Right atrium auricular region (tissue), 2 donors: ENCODE measurements at regions not wholly inside any gene's neighbourhood (a gene's known extent, or its start where the extent isn't known, plus 50 kb on each side); places are given as distances from the start of the nearest gene placed in this dataset.

Experiments used
- DNase-seq: peaks from one replicate; pipeline ENCODE4 v3.0.0-alpha.2; 2019; ENCODE audit warnings: low spot score
- H3K27ac ChIP-seq, 2 donors: fragments of 200-600 bp; sonication (generic); 1 replicate in 1 of 2; 2 replicates in 1 of 2; pipeline ENCODE4 v1.5.1; 2016 to 2019
- H3K27me3 ChIP-seq, 2 donors: fragments of 200-600 bp; sonication (generic); one replicate each; pipeline versions ENCODE4 v1.5.1 to v1.6.0; 2017 to 2019
- H3K36me3 ChIP-seq: fragments of 200-600 bp; sonication (generic); one replicate; pipeline ENCODE4 v1.5.1; 2016
- H3K4me1 ChIP-seq, 2 donors: fragments of 200-600 bp; sonication (generic); one replicate each; pipeline versions ENCODE4 v1.5.1 to v1.6.0; 2017 to 2019
- H3K4me3 ChIP-seq, 2 donors: fragments of 200-600 bp; sonication (generic); 1 replicate in 1 of 2; 2 replicates in 1 of 2; pipeline ENCODE4 v1.5.1; 2017 to 2019; ENCODE audit warnings: mild to moderate bottlenecking in 1 of 2, moderate library complexity in 1 of 2
- H3K9me3 ChIP-seq, 2 donors: fragments of 200-600 bp; sonication (generic); one replicate each; pipeline ENCODE4 v1.5.1; 2019
- TF ChIP-seq, protein P1 (sequence below), 2 donors: fragments of 200-600 bp; sonication (generic); IDR thresholded peaks; one replicate each; pipeline ENCODE4 v1.5.1; 2019; ENCODE audit warnings: antibody characterized with exemption in 2 of 2

- Histone ChIP-seq H3K27ac (no peak overlapping the region), H3K36me3 (no peaks in the 10 kb centered on the region), H3K9me3 (no peaks in the 10 kb centered on the region), H3K4me1 (no peaks in the 10 kb centered on the region), H3K27me3 (no peaks in the 10 kb centered on the region), H3K4me3 (no peak overlapping the region)
- no peak for DNase-seq
- TF ChIP-seq, protein P1, sequence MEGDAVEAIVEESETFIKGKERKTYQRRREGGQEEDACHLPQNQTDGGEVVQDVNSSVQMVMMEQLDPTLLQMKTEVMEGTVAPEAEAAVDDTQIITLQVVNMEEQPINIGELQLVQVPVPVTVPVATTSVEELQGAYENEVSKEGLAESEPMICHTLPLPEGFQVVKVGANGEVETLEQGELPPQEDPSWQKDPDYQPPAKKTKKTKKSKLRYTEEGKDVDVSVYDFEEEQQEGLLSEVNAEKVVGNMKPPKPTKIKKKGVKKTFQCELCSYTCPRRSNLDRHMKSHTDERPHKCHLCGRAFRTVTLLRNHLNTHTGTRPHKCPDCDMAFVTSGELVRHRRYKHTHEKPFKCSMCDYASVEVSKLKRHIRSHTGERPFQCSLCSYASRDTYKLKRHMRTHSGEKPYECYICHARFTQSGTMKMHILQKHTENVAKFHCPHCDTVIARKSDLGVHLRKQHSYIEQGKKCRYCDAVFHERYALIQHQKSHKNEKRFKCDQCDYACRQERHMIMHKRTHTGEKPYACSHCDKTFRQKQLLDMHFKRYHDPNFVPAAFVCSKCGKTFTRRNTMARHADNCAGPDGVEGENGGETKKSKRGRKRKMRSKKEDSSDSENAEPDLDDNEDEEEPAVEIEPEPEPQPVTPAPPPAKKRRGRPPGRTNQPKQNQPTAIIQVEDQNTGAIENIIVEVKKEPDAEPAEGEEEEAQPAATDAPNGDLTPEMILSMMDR (IDR thresholded peaks at IDR 0.05): no peak
These were observed 190.1 kb upstream of the SLC35G4 start for GRCh38 chr18:11419338-11419737.

DNA sequence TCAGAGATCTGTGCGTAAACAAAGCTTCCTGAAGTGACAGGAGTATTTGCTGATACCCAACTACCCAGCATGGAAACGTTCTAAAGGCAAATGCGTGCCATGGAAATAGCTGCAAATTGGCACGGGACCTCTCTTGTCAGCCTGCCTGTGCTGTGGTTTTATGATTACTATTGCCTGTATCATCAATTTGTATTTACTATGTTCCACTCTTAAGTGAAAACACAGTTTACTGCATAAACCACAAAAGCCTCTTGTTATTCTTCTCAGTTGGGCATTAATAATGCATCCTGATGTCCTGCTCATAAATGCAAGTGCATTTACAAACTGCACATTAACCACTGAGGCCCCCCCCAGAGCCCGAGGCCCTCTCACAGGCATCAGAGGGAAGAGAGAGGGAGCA lies 196.6 kb upstream of the SLC35G4 start:
- no peaks in the 10 kb centered on the region for H3K9me3 ChIP-seq
- TF ChIP-seq, protein P1 (IDR thresholded peaks at IDR 0.05): no peak
- H3K4me3 ChIP-seq: no peak overlapping the region
- no peak overlapping the region for H3K27ac ChIP-seq
- no peaks in the 10 kb centered on the region for H3K4me1 ChIP-seq
- H3K36me3 ChIP-seq: no peaks in the 10 kb centered on the region
- no peaks in the 10 kb centered on the region for H3K27me3 ChIP-seq
- no peak for DNase-seq

GRCh38 chr18:11411048-11411447 lies 198.3 kb upstream of the SLC35G4 start:
- Histone ChIP-seq H3K4me3 (no peak overlapping the region), H3K27ac (no peak overlapping the region), H3K9me3 (no peaks in the 10 kb centered on the region), H3K36me3 (no peaks in the 10 kb centered on the region), H3K4me1 (no peaks in the 10 kb centered on the region), H3K27me3 (no peaks in the 10 kb centered on the region)
- no peak for DNase-seq
- TF ChIP-seq, protein P1 (IDR thresholded peaks at IDR 0.05): no peak

DNA sequence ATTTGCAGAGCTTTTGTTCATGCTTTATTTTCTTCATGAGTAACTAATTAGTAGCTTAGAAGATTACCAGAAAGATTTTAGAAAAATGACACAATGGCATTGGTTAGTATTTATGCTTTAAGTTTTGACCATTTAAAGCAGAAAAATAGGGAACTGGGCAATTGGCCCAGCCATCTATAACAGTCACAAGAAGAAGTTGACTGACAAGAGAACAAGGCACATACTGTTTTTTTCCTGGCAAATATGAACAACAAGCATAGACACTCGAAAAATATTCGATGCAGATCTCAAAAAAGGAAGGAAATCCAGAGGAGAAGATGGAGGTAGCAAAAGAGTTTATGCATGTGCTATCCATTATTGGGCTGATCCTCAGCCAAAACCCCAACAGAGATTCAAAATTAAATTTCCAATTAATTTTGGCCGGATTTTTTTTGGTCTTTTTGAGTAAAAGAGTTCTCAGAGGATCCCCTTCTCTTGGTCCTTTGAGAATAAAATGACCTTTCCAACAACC lies 200.8 kb upstream of the SLC35G4 start:
- H3K4me1 ChIP-seq: no peaks in the 10 kb centered on the region
- DNase-seq: no peak
- H3K27ac ChIP-seq: no peak overlapping the region
- H3K9me3 ChIP-seq: no peaks in the 10 kb centered on the region
- H3K27me3 ChIP-seq: no peaks in the 10 kb centered on the region
- TF ChIP-seq, protein P1 (IDR thresholded peaks at IDR 0.05): no peak
- H3K36me3 ChIP-seq: no peaks in the 10 kb centered on the region
- H3K4me3 ChIP-seq: no peak overlapping the region

DNA sequence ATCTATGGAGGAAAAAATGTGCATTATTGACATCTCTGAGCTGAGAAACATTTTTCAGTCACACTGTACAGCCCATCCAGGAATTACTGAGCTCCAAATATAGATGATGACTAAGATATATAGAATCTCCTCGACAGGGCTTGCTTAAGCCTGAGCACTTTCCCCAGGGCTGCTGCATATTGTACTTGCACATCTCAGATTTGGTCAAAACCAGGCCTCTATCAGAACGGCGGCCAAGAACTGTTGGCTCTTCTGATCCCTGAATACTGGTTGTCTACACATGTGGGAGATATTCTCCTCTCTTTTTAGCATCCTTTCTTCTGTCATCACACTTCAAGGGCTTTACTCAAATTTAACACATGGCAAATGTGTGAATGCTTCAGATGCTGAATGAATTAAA lies 201.5 kb upstream of the SLC35G4 start:
- Histone ChIP-seq H3K9me3 (no peaks in the 10 kb centered on the region), H3K4me3 (no peak overlapping the region), H3K27ac (no peak overlapping the region), H3K4me1 (no peaks in the 10 kb centered on the region), H3K36me3 (no peaks in the 10 kb centered on the region), H3K27me3 (no peaks in the 10 kb centered on the region)
- no peak for DNase-seq
- TF ChIP-seq, protein P1 (IDR thresholded peaks at IDR 0.05): no peak

- Histone ChIP-seq H3K36me3 (no peaks in the 10 kb centered on the region), H3K27me3 (no peaks in the 10 kb centered on the region), H3K4me1 (no peaks in the 10 kb centered on the region), H3K9me3 (no peaks in the 10 kb centered on the region), H3K27ac (no peak overlapping the region), H3K4me3 (no peak overlapping the region)
- TF ChIP-seq, protein P1 (IDR thresholded peaks at IDR 0.05): no peak
- no peak for DNase-seq
These were observed 203.6 kb upstream of the SLC35G4 start for GRCh38 chr18:11405804-11406203.
